SHP77 treated with DMSO at 0.1 percent for 48 hours (cell line): ENCODE measurements at regions not wholly inside any gene's neighbourhood (a gene's known extent, or its start where the extent isn't known, plus 50 kb on each side); places are given as distances from the start of the nearest gene placed in this dataset.
"Not testable (repeated sequence)": the region's sequence is repeated elsewhere in the genome, so short reads cannot be mapped to it uniquely, and the experiment has no call there.

ENCODE experiments used
- DNase-seq: peaks from one replicate; lab custom pipeline; 2025; lab: John Stamatoyannopoulos, UW

DNA sequence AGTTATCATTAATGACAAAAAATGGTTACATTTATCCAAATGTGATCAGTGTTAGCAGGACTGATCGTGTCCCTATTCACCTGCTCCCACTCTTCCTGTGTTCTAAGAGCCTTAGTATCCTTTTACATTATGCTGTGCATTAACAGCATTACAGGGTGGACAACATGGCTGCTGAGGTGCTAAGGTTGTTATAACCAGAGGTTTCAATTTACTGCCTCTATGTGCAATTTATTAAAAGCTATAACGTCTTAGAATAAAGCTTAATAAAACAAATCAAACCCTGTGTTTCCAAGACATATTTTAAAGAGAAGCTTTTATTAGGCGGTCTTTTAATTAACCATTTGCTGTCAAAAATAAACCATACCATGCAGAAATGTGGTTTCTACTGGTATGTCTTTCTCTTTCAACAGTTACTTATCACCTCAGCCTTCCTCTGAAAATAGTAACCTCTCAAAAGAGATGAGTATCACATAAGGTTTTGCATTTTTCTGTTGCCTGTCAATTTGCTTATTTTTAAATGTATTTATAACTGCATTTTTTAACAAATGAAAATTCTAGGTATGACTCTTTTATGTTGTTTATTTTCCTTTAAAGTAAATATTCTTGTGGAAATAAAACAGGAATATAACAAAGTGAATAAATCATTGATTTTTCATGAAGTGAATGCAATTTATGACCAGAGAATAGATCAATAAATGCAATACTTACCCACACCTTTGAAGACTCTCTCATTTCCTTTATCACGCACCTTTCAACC lies 849.8 kb upstream of the SORCS1 start:
- DNase-seq, result no peak

DNA sequence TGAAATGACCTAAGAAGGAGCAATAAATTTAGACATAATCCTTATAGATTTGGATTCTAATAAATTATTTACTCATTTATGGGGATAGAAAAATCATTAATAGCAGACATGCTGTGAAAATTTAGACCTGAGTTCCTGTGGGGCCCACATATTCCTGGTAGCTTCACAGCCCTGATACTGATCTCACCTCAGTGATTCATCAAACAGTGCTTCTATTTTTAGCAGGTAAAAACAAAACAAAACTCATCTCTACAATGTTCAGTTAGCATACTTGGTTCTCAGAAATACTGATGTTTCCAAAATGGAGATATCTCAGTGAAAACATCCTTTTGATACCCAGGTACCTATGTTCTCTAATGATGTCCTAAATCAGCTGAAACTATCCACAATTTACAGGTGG lies 841.1 kb upstream of the SORCS1 start:
- no peak for DNase-seq

DNA sequence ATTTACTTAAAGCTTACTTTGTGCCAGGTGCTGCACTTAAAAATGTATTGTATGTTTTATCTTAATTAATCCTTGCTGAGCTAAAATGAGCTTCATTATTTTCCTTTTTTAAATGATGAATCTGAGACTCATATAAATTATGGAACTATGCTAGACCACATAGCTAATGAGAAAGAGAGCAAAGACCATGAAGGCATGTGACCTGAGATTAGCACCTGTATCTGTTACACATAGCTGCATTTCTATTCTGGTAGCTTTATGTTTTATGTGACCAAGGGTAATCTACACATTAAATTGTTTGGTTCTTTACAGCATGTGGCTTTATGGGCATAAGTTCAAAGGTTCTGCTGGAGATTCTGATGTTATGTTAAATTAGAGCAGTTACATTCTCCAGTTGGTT lies 839.1 kb upstream of the SORCS1 start:
- DNase-seq, result no peak

DNA sequence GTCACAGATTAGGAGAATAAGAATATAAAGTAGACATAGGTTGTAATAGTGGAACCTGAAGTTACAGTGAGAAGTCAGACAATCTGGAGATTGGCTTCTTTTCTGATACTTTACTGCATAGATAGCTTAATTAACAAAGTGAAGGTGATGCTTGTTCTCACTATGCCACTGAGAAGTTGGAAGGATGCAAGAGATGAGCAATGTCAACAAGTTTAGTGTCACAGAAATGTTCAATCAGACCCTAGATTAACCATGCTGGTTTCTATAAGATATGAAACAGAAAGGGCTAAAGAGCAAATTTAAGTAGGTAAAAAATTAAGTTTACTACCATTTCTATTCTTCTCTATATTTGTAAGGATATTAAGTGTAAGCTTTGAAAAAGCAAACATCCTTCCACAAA lies 838.6 kb upstream of the SORCS1 start:
- no peak for DNase-seq

DNA sequence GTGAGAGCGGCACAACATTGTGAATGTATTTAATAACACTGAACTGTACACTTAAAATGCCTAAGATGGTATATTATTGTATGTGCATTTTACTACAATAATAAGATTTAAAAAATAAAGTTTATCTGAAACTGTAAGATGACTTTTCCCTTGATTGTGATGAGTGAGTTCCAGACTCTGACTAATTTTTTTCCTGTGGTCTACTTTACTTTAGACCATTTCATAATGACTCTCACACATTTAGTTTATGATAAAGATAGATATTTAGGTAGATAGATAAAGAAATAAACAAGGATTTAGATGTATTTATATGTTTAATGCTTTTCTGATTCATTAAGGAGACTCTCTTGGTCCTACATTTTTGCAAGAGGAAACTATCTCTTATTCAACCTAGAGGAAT lies 835.9 kb upstream of the SORCS1 start:
- DNase-seq, result no peak

DNA sequence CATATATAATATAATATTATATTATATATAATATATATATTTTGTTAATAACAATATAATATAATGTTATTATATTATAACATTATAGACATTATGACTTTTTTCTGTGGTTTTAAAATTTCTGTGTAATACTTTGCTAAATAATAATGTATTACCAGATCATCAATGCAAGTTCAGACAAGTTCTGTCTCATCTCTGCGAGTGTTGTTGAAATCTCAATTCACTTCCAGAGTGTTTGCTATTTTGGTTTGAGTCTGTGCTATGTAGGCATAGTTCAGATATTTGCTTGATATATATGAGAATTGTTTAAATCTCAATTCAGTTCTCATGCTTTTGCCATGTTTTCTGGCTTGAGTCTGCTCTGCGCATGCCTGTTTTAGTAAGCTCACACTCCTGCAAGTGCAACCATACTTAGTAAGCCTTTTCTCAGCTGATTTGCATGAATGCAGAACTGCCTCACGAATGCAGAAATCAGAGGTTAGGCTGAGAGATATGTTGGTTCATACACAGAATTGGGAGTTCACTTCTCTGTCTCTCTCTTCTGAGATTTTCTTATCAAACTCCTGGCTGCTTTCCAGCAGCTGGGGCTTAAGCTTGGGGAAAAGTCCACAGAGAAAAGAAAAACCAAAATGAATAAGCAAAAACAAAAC lies 830.2 kb upstream of the SORCS1 start:
- no peak for DNase-seq

DNA sequence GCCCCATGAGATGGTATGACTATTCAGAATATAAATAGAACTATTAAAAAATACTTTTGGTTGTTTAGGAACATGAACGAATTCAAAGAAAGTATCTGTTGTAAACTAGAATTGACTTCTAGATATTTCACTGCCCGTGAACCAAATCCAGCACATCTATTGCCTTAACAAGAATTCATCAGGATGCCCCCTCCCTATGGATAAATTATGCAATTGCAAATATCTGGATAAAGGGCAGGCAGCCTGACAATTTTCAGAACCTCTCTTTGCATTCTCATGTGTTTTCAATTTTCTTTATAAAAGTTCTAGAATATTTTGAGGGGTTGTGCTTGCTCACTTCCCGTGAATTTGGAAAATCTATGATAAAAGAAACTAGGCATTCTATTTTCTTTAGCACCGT lies 822.1 kb upstream of the SORCS1 start:
- no peak for DNase-seq

DNA sequence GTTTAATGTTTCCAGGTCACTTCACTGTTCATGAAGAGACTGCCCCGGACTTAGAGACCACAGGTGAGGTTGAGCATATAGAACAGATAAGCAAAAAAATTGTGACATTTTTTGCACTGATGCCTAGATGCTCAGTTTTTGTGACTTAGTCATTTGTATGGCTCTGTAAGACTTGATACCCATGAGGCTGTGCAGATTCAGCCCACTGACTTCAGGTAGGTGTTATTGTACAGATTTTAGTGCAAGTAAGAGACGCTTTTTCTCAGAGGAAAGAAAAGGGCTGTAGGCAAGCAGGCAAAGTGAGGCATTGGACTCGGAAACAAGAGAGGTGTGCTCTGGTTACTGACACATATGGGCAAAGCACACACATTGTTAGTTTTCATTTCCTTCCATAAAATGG lies 820.1 kb upstream of the SORCS1 start:
- no peak for DNase-seq

DNA sequence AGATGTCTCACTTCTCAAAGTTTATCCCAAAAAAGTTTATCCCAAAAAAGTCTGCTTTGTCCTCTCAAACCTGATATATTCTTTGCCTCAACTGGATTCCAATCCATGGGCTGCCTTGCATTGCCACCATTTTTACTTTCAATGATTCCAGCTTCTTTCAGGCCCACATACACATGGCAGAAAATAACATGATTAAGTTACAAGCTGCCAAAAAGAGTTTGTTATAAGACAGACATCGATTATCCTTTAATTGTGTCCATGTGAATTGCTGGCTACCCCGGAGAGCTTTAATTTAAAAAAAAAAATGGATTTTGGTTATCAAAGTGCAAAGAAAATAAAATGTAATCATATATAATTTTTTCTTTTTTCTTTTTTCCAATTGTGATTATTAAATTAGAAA lies 819.6 kb upstream of the SORCS1 start:
- DNase-seq, result no peak

DNA sequence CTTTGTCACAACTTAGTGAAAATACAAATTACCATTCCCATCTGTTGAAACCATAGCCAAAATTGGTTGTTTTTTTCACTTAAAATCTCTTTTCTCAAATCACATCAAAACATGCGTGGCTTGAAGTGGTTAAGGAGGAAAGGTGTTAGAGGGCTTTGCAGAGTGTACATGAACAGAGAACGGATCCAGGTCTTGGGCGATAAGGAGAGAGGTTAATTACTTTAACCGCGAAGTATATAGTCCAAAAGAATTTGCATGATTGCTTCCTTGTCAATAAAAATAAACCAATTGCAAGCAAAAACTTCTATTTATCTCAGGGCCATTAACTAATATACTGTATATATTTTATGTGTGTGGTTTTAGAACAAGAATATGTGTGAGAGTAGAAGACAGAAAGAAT lies 813.9 kb upstream of the SORCS1 start:
- DNase-seq, result no peak

DNA sequence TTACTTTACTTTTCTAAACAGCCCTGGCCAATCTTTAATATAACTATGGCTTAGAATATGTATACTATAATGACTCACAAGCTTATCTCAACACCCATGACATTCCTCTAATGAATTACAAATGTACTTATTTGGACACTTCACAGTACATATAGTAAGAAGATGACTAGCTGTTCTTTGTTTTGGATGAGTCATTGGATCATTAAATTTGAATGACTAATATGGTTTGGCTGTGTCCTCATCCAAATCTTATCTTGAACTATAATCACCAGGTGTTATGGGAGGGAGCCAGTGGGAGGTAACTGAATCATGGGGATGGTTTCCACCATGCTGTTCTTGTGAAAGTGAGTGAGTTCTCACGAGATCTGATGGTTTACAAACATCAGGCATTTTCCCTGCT lies 807.5 kb upstream of the SORCS1 start:
- DNase-seq, result no peak

DNA sequence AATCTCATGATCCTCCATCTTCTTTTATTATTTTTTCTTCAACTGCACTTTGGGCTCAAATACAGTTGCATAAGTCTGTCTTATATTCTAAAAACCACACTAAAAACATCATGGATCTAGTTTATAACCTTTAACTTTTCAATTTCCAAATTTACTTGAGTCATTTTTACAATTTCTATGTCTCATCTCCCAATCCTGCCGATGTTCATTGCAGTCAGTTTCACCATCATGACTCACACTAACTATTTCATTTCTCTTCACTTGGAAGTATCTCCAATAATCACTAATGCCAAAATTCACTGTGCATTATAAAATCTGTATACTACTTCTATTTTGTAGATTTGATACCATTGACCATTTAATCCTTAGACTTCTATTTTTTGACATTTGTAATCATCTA lies 806.9 kb upstream of the SORCS1 start:
- DNase-seq, result no peak

DNA sequence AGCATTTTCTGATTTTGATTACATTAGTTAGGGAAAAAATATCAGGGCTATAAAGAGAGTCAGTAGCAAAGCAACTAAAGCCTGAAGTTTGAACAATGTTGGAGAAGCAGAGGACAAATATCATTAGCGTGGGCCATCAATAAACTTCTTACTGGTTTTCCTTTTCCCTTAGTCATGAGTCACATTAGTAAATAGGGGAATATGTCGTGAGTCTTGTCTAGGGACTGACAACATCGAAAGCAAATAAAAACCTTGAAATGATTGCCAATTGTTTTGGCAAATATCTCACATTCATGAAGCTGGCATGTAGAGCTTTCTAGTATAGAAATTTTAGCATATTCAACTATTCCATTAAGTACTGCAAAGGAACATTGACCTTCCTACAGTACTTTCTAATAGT lies 806.0 kb upstream of the SORCS1 start:
- no peak for DNase-seq

DNA sequence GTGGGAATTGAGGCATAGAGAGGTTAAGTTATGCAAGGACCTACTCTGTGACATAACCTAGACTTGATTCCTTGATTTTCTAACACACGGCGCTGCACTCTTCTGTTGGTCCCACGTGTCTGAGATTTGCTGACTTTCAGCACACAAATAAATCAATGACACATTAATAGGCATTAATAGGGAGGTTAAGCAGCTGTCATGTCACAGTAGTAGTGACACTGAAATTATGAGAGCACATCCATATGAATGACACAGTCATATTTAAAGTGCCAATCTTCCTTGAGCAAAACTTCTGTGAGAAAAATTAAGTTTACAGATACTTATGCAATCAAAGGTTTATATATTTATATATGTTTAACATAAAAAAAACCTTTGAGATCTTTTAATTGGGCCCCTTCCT lies 805.4 kb upstream of the SORCS1 start:
- DNase-seq, result no peak

DNA sequence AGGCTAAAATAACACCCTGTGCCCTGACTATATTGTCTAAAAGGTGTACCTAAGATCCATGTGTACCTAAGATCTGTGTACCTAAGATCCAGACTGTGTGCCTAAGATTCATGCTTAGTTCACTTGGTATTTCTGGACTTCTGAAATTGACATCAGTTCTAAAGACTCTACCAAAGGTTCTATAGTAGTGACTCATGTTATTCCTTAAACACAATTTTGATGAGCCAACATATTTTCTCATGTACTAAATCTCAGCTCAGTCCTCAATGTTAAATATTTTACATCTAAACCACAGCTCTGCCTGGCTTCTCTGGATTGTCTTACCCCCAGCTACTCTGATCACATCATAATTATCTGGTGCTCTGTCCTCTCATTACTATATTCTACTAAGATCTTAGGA lies 802.3 kb upstream of the SORCS1 start:
- no peak for DNase-seq

DNA sequence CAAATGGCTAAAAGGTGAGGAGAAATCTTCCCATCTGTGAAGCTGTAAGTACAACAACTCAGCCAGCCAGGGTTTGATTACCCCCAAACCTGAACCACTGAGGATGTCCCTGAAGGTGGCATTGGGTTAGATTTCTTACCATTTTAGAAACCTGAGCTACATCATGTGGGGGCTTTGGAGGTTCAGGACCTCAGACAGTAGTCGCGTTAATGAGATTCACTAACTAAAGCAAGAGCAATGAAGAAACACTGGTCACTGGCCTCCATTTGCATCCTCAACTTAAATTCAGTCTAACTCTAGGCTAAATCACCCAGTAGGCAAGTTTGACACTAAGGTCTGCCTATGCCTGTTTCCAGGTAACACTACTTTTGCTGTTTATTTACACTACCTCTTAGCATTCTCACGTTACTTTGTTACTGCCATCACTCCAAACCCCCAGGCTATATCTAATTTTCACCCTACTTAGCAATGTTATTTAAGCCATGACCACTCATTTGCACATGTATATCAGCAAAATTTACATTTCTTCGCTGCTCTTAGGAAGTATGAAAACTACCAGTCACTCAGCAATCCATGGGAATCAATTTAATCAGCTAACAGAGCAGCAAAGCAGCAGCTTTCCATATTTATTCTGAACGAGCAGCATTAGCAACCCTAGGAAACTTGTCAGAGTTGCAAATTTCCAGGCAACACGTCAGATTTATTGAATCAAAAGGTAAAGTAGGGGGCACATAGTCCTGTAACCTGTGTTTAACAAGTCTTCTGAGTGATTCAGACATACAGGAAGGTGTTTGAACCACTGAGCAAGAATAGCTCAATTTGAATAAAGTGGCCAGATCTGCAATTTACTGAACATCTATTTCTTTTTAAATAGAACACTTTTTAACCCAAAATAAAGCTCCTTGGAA lies 788.4 kb upstream of the SORCS1 start:
- DNase-seq, result no peak

DNA sequence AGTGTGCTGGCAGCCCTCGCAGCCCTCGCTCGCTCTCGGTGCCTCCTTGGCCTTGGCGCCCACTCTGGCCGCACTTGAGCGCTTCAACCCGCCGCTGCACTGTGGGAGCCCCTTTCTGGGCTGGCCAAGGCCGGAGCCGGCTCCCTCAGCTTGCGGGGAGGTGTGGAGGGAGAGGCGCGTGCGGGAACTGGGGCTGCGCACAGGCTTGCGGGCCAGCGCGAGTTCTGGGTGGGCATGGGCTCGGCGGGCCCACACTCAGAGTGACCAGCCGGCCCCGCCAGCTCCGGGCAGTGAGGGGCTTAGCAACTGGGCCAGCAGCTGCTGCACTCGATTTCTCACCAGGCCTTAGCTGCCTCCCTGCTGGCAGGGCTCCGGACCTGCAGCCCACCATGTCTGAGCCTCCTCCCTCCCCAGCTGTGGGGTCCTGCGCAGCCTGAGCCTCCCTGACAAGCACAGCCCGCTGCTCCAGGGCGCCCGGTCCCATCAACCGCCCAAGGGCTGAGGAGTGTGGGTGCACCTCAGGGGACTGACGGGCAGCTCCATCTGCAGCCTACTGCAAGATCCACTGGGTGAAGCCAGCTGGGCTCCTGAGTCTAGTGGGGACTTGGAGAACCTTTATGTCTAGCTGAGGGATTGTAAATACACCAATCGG lies 786.0 kb upstream of the SORCS1 start:
- DNase-seq, result not testable (repeated sequence)

DNA sequence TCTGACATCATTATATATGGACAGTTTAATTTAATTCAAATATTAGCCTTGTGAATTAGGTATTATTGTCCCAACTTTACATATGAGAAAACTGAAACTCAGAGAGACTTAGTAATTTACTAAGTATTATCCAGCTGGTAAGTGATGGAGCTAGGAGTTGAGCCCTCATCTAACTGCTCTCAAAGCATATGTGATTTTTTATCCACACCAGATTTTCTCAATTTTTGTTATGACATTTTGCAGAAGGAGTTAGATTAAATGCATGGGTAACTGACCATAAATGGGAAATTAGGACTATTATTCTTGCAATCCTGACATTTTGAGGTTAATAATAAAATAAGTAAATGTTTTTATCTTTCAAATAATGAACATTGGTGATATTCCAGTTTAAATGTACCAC lies 778.3 kb upstream of the SORCS1 start:
- no peak for DNase-seq

DNA sequence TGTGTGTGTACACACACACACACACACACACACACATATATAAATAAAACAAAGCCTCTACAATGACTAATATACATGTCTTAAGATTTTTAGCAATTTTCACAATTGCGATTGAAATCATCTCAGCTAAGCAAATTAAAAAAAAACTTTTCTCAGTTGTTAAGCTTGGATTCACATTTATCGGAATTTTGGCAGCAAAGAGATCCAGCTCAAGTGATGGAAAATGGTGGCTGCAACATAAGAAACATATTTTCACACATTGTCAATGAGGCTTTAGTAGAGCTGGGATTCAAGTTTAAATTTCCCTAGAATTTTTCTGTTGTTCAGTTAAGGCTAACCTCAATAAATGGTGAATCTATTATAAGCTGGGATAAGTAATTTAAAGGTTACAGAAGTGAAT lies 768.6 kb upstream of the SORCS1 start:
- DNase-seq, result no peak

DNA sequence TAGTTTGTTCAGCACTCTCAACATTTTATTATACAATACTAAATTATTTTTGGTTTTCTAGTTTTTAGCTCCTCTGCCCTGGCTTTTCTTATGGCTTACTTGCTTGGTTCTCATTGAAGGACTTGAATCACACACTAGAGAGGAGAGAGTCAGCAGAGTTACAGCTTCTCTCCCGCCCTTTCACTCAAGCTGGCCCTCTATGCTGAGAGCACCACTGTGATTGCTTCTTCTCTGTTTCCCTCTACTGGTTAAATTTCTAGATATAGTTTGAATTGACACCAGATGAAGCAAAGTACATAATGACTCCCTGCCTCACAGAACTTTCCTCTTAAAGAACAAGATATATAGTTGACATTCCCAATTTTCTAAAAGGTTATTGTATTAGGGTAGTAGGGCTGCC lies 767.3 kb upstream of the SORCS1 start:
- no peak for DNase-seq

DNA sequence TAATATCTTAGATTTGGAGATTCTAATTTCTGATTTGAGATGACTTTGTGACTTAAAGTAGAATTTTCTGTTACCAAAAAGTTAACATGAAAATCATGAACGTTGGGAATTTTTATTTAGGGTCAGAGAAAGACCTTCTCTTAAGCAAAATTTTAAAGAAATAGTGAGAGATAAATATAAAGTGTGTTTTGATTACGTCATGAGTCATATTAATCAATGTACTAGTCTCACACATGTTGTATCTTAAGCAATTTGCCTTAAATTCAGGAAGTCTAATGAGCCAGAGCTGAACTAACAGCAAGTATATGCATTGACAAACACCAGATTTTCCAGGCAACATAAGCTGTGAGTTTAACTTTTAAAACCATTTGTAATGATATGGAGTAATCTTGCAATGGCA lies 765.5 kb upstream of the SORCS1 start:
- no peak for DNase-seq

DNA sequence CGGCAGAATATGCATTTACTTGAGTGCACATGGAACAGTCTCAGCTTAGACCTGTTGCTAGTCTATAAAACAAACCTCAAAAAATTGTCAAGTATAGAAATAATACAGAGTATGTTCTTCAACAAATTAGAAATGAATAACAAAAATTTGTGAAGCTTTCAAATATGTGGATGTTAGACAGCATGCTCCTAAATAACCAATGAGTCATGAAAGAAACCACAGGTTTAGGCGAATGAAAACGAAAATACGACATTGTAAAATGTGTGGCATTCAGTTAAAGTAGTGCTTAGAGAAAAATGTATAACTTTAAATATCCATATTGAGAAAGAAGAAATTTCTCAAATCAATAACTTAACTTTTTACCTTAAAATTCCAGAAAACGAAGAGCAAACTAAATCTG lies 760.0 kb upstream of the SORCS1 start:
- no peak for DNase-seq
